Fibroblast of the aortic adventitia (primary cell): ENCODE measurements at regions not wholly inside any gene's neighbourhood (a gene's known extent, or its start where the extent isn't known, plus 50 kb on each side); places are given as distances from the start of the nearest gene placed in this dataset.
"Not testable (repeated sequence)": the region's sequence is repeated elsewhere in the genome, so short reads cannot be mapped to it uniquely, and the experiment has no call there.

Experiments used
- DNase-seq: peaks from one replicate; pipeline ENCODE4 v3.0.0-alpha.2; 2010; ENCODE audit warnings: low read depth
- H3K4me3 ChIP-seq: 2 replicates; pipeline ENCODE4 v1.5.1; 2011; ENCODE audit warnings: low read depth, mild to moderate bottlenecking, control low read depth, low read length, moderate library complexity
- CTCF ChIP-seq: IDR thresholded peaks from 2 replicates; pipeline ENCODE4 v1.5.1; 2011; ENCODE audit warnings: mild to moderate bottlenecking, low read length, control low read depth, inconsistent platforms; ENCODE audit not compliant: insufficient read depth

GRCh38 chr2:20120569-20121416, 69.4 kb upstream of the LAPTM4A start:
- no peak for TF ChIP-seq CTCF
- H3K4me3 ChIP-seq: no peak overlapping the region
- DNase-seq: no peak

GRCh38 chr2:20118051-20118450, 66.6 kb upstream of the LAPTM4A start:
- no peak for DNase-seq
- TF ChIP-seq CTCF: no peak
- H3K4me3 ChIP-seq: no peak overlapping the region

- no peak for DNase-seq
- no peak for TF ChIP-seq CTCF
- H3K4me3 ChIP-seq: no peak overlapping the region
Observed at GRCh38 chr2:20115902-20116301, 64.5 kb upstream of the LAPTM4A start.

- no peak for DNase-seq
- no peak for TF ChIP-seq CTCF
- no peak overlapping the region for H3K4me3 ChIP-seq
Observed at GRCh38 chr2:20115374-20115773, 63.9 kb upstream of the LAPTM4A start.

- no peak overlapping the region for H3K4me3 ChIP-seq
- DNase-seq: no peak
- no peak for TF ChIP-seq CTCF
Observed at GRCh38 chr2:20113986-20114938, 62.8 kb upstream of the LAPTM4A start.

- no peak for DNase-seq
- no peak for TF ChIP-seq CTCF
- H3K4me3 ChIP-seq: no peak overlapping the region
Observed at GRCh38 chr2:20113004-20113796, 61.8 kb upstream of the LAPTM4A start.

GRCh38 chr2:20112361-20112760, 60.9 kb upstream of the LAPTM4A start:
- not testable (repeated sequence) for H3K4me3 ChIP-seq, DNase-seq
